ENCODE measurements at regions not wholly inside any gene's neighbourhood (a gene's known extent, or its start where the extent isn't known, plus 50 kb on each side); places are given as distances from the start of the nearest gene placed in this dataset.

- Histone ChIP-seq H4K20me1 (ENCODE audit: low read depth, low read length) (no peaks in the 10 kb centered on the region), H3K4me2 (ENCODE audit: low read depth, low read length, poor library complexity, severe bottlenecking) (no peak overlapping the region), H3K4me3 (ENCODE audit: insufficient read depth, low read length, poor library complexity, severe bottlenecking) (no peak overlapping the region), H3K79me2 (ENCODE audit: insufficient read depth, low read length) (no peaks in the 10 kb centered on the region), H3K9ac (ENCODE audit: low read length) (no peak overlapping the region), H3K27me3 (ENCODE audit: low read length) (no peaks in the 10 kb centered on the region), H3K27ac (ENCODE audit: low read depth, low read length) (no peak overlapping the region), H2AFZ (ENCODE audit: low read depth, low read length, severe bottlenecking) (no peak overlapping the region), H3K36me3 (ENCODE audit: low read length) (no peaks in the 10 kb centered on the region), H3K9me2 (replicated peaks; ENCODE audit: insufficient read depth, low read length) (no peaks in the 10 kb centered on the region), H3K9me3 (ENCODE audit: insufficient read depth, low read length) (no peaks in the 10 kb centered on the region), H3F3A (ENCODE audit: insufficient read depth) (no peaks in the 10 kb centered on the region)
- TF ChIP-seq EZH2phosphoT487 (conservative IDR thresholded peaks at IDR 0.05; ENCODE audit: low read length) (no peak), CTCF (IDR thresholded peaks at IDR 0.05; ENCODE audit: insufficient read depth, low read length, poor library complexity, severe bottlenecking) (no peak)
Measured at GRCh38 chr3:124088801-124089200, 96.9 kb upstream of the ROPN1 start.

- H3K36me3 ChIP-seq (ENCODE audit: low read length) = no peaks in the 10 kb centered on the region
- H2AFZ ChIP-seq (ENCODE audit: low read depth, low read length, severe bottlenecking) = no peak overlapping the region
- H4K20me1 ChIP-seq (ENCODE audit: low read depth, low read length) = no peaks in the 10 kb centered on the region
- H3K4me2 ChIP-seq (ENCODE audit: low read depth, low read length, poor library complexity, severe bottlenecking) = no peak overlapping the region
- H3K9me3 ChIP-seq (ENCODE audit: insufficient read depth, low read length) = no peaks in the 10 kb centered on the region
- no peaks in the 10 kb centered on the region for H3F3A ChIP-seq (ENCODE audit: insufficient read depth)
- H3K27me3 ChIP-seq (ENCODE audit: low read length) = no peaks in the 10 kb centered on the region
- no peak for TF ChIP-seq EZH2phosphoT487 (conservative IDR thresholded peaks at IDR 0.05; ENCODE audit: low read length)
- TF ChIP-seq CTCF (IDR thresholded peaks at IDR 0.05; ENCODE audit: insufficient read depth, low read length, poor library complexity, severe bottlenecking) = no peak
- H3K9me2 ChIP-seq (replicated peaks; ENCODE audit: insufficient read depth, low read length) = no peaks in the 10 kb centered on the region
- no peak overlapping the region for H3K27ac ChIP-seq (ENCODE audit: low read depth, low read length)
- H3K79me2 ChIP-seq (ENCODE audit: insufficient read depth, low read length) = no peaks in the 10 kb centered on the region
- no peak overlapping the region for H3K4me3 ChIP-seq (ENCODE audit: insufficient read depth, low read length, poor library complexity, severe bottlenecking)
- no peak overlapping the region for H3K9ac ChIP-seq (ENCODE audit: low read length)
Measured at GRCh38 chr3:124089214-124089613, 97.3 kb upstream of the ROPN1 start.

GRCh38 chr3:124091716-124092115, 99.8 kb upstream of the ROPN1 start:
- no peaks in the 10 kb centered on the region for H3F3A ChIP-seq (ENCODE audit: insufficient read depth)
- H3K9ac ChIP-seq (ENCODE audit: low read length) = no peak overlapping the region
- H3K9me3 ChIP-seq (ENCODE audit: insufficient read depth, low read length) = no peaks in the 10 kb centered on the region
- H3K27ac ChIP-seq (ENCODE audit: low read depth, low read length) = no peak overlapping the region
- no peak overlapping the region for H3K4me3 ChIP-seq (ENCODE audit: insufficient read depth, low read length, poor library complexity, severe bottlenecking)
- TF ChIP-seq EZH2phosphoT487 (conservative IDR thresholded peaks at IDR 0.05; ENCODE audit: low read length) = no peak
- no peak for TF ChIP-seq CTCF (IDR thresholded peaks at IDR 0.05; ENCODE audit: insufficient read depth, low read length, poor library complexity, severe bottlenecking)
- no peaks in the 10 kb centered on the region for H3K79me2 ChIP-seq (ENCODE audit: insufficient read depth, low read length)
- H4K20me1 ChIP-seq (ENCODE audit: low read depth, low read length) = no peaks in the 10 kb centered on the region
- H3K27me3 ChIP-seq (ENCODE audit: low read length) = no peaks in the 10 kb centered on the region
- no peak overlapping the region for H2AFZ ChIP-seq (ENCODE audit: low read depth, low read length, severe bottlenecking)
- H3K4me2 ChIP-seq (ENCODE audit: low read depth, low read length, poor library complexity, severe bottlenecking) = no peak overlapping the region
- no peaks in the 10 kb centered on the region for H3K9me2 ChIP-seq (replicated peaks; ENCODE audit: insufficient read depth, low read length)
- no peaks in the 10 kb centered on the region for H3K36me3 ChIP-seq (ENCODE audit: low read length)

- Histone ChIP-seq H4K20me1 (ENCODE audit: low read depth, low read length) (no peaks in the 10 kb centered on the region), H2AFZ (ENCODE audit: low read depth, low read length, severe bottlenecking) (no peak overlapping the region), H3K36me3 (ENCODE audit: low read length) (no peaks in the 10 kb centered on the region), H3K4me3 (ENCODE audit: insufficient read depth, low read length, poor library complexity, severe bottlenecking) (no peak overlapping the region), H3F3A (ENCODE audit: insufficient read depth) (no peaks in the 10 kb centered on the region), H3K9me3 (ENCODE audit: insufficient read depth, low read length) (no peaks in the 10 kb centered on the region), H3K27me3 (ENCODE audit: low read length) (no peaks in the 10 kb centered on the region), H3K4me2 (ENCODE audit: low read depth, low read length, poor library complexity, severe bottlenecking) (no peak overlapping the region), H3K9me2 (replicated peaks; ENCODE audit: insufficient read depth, low read length) (no peaks in the 10 kb centered on the region), H3K27ac (ENCODE audit: low read depth, low read length) (no peak overlapping the region), H3K79me2 (ENCODE audit: insufficient read depth, low read length) (no peaks in the 10 kb centered on the region), H3K9ac (ENCODE audit: low read length) (no peak overlapping the region)
- TF ChIP-seq CTCF (IDR thresholded peaks at IDR 0.05; ENCODE audit: insufficient read depth, low read length, poor library complexity, severe bottlenecking) = no peak
- no peak for TF ChIP-seq EZH2phosphoT487 (conservative IDR thresholded peaks at IDR 0.05; ENCODE audit: low read length)
Measured at GRCh38 chr3:124092811-124093210, 100.9 kb upstream of the ROPN1 start.

All from SU-DHL-6 (cell line).